SU-DHL-6 (cell line): ENCODE measurements at regions not wholly inside any gene's neighbourhood (a gene's known extent, or its start where the extent isn't known, plus 50 kb on each side); places are given as distances from the start of the nearest gene placed in this dataset.

ENCODE experiments used
- H2AFZ ChIP-seq: fragments of 200-600 bp; sonication (generic); 2 replicates; pipeline ENCODE4 v1.6.1; 2014; ENCODE audit warnings: low read depth, mild to moderate bottlenecking, moderate library complexity, mixed read lengths, antibody characterized with exemption, low read length; ENCODE audit not compliant: severe bottlenecking
- H3F3A ChIP-seq: fragments of 200-600 bp; shearing (Covaris generic); 2 replicates; pipeline ENCODE4 v1.6.0; 2016; ENCODE audit warnings: antibody characterized with exemption, mild to moderate bottlenecking; ENCODE audit not compliant: insufficient read depth
- H3K27ac ChIP-seq: fragments of 200-600 bp; sonication (generic); 2 replicates; pipeline ENCODE4 v1.5.1; 2016; ENCODE audit warnings: low read depth, mild to moderate bottlenecking, low read length, moderate library complexity, mixed read lengths
- H3K27me3 ChIP-seq: fragments of 200-600 bp; sonication (generic), shearing (Covaris generic); 2 replicates; pipeline ENCODE4 v1.6.0; 2014; ENCODE audit warnings: mild to moderate bottlenecking, low read length
- H3K36me3 ChIP-seq: fragments of 200-600 bp; sonication (generic); 2 replicates; pipeline ENCODE4 v1.6.1; 2014; ENCODE audit warnings: mild to moderate bottlenecking, low read length, mixed read lengths
- H3K4me2 ChIP-seq: fragments of 300-600, 200-600 bp; shearing (Covaris generic), sonication (generic); 2 replicates; pipeline ENCODE4 v1.6.0; 2014; ENCODE audit warnings: low read length, low read depth, mild to moderate bottlenecking; ENCODE audit not compliant: poor library complexity, severe bottlenecking
- H3K4me3 ChIP-seq: fragments of 200-600 bp; sonication (generic); 2 replicates; pipeline ENCODE4 v1.5.1; 2014; ENCODE audit warnings: antibody characterized with exemption, low read length, mild to moderate bottlenecking, mixed read lengths; ENCODE audit not compliant: insufficient read depth, poor library complexity, severe bottlenecking
- H3K79me2 ChIP-seq: fragments of 200-600 bp; sonication (generic); 2 replicates; pipeline ENCODE4 v1.6.1; 2014; ENCODE audit warnings: mild to moderate bottlenecking, low read length, moderate library complexity; ENCODE audit not compliant: insufficient read depth
- H3K9ac ChIP-seq: fragments of 200-600 bp; sonication (generic); 2 replicates; pipeline ENCODE4 v1.7.0; 2014; ENCODE audit warnings: mild to moderate bottlenecking, low read length
- H3K9me2 ChIP-seq: fragments of 200-600 bp; sonication (generic); replicated peaks from 2 replicates; pipeline ENCODE4 v1.6.1; 2014; ENCODE audit warnings: low read length; ENCODE audit not compliant: insufficient read depth
- H3K9me3 ChIP-seq: fragments of 200-600 bp; sonication (generic); 2 replicates; pipeline ENCODE4 v1.6.1; 2014; ENCODE audit warnings: low read length, mixed read lengths; ENCODE audit not compliant: insufficient read depth
- H4K20me1 ChIP-seq: fragments of 200-600 bp; sonication (generic); 2 replicates; pipeline ENCODE4 v1.6.1; 2014; ENCODE audit warnings: low read depth, mild to moderate bottlenecking, antibody characterized with exemption, low read length, moderate library complexity, mixed read lengths
- CTCF ChIP-seq: fragments of 200-600 bp; sonication (generic); IDR thresholded peaks from one replicate; pipeline ENCODE4 v1.5.1; 2017; ENCODE audit warnings: antibody characterized with exemption, mild to moderate bottlenecking, low read length, moderate library complexity; ENCODE audit not compliant: insufficient read depth, poor library complexity, severe bottlenecking
- EZH2phosphoT487 ChIP-seq: fragments of 200-600 bp; sonication (generic), shearing (Covaris generic); conservative IDR thresholded peaks from 2 replicates; pipeline ENCODE4 v1.6.1; 2018; ENCODE audit warnings: mild to moderate bottlenecking, antibody characterized with exemption, low read length, moderate library complexity, mixed read lengths

GRCh38 chr15:97875513-97876280 is 84.8 kb upstream of the ARRDC4 start:
- H3F3A ChIP-seq: no peaks in the 10 kb centered on the region
- H3K4me3 ChIP-seq: no peak overlapping the region
- TF ChIP-seq EZH2phosphoT487: no peak
- TF ChIP-seq CTCF: no peak

GRCh38 chr15:97876281-97876675 is 84.2 kb upstream of the ARRDC4 start:
- no peak overlapping the region for H3K9ac ChIP-seq
- H3K9me2 ChIP-seq: no peaks in the 10 kb centered on the region
- no peak overlapping the region for H2AFZ ChIP-seq
- H3K4me2 ChIP-seq: no peak overlapping the region
- H3K36me3 ChIP-seq: no peaks in the 10 kb centered on the region
- H3F3A ChIP-seq: no peaks in the 10 kb centered on the region
- no peaks in the 10 kb centered on the region for H3K79me2 ChIP-seq
- H3K27me3 ChIP-seq: no peaks in the 10 kb centered on the region
- TF ChIP-seq EZH2phosphoT487 (no peak), CTCF (no peak)
- H4K20me1 ChIP-seq: no peaks in the 10 kb centered on the region
- no peak overlapping the region for H3K4me3 ChIP-seq
- H3K9me3 ChIP-seq: no peaks in the 10 kb centered on the region
- H3K27ac ChIP-seq: no peak overlapping the region

More at GRCh38 chr15:97875513-97876280, 84.8 kb upstream of the ARRDC4 start:
- Histone ChIP-seq H3K36me3 (no peaks in the 10 kb centered on the region), H3K27me3 (no peaks in the 10 kb centered on the region), H2AFZ (no peak overlapping the region), H3K9ac (no peak overlapping the region), H3K79me2 (no peaks in the 10 kb centered on the region), H3K4me2 (no peak overlapping the region), H3K27ac (no peak overlapping the region), H3K9me2 (no peaks in the 10 kb centered on the region), H3K9me3 (no peaks in the 10 kb centered on the region), H4K20me1 (no peaks in the 10 kb centered on the region)

GRCh38 chr15:97881346-97881965 is 79.0 kb upstream of the ARRDC4 start:
- Histone ChIP-seq H3K79me2 (no peaks in the 10 kb centered on the region), H3K27ac (no peak overlapping the region), H3F3A (no peaks in the 10 kb centered on the region), H3K9me2 (no peaks in the 10 kb centered on the region), H2AFZ (no peak overlapping the region), H3K4me2 (no peak overlapping the region), H4K20me1 (no peaks in the 10 kb centered on the region), H3K36me3 (no peaks in the 10 kb centered on the region), H3K9me3 (no peaks in the 10 kb centered on the region), H3K27me3 (no peaks in the 10 kb centered on the region), H3K4me3 (no peak overlapping the region), H3K9ac (no peak overlapping the region)
- TF ChIP-seq CTCF (no peak), EZH2phosphoT487 (no peak)
